HEK293 (cell line): ENCODE measurements at regions not wholly inside any gene's neighbourhood (a gene's known extent, or its start where the extent isn't known, plus 50 kb on each side); places are given as distances from the start of the nearest gene placed in this dataset.

Source experiments
- CTCF ChIA-PET: fragments of 350-600 bp; formaldehyde crosslinking; extraction: SDS; loops from one replicate; lab custom pipeline; 2021; ENCODE audit warnings: antibody characterized with exemption; lab: Yijun Ruan, JAX
- POLR2A ChIA-PET: fragments of 300-600 bp; formaldehyde crosslinking; extraction: SDS; loops from one replicate; lab custom pipeline; 2020; ENCODE audit warnings: antibody characterized with exemption, inconsistent platforms; lab: Yijun Ruan, JAX
- H3K27ac ChIP-seq: fragments of 200-500 bp; sonication (Bioruptor generic); 2 replicates; pipeline ENCODE4 v1.5.1; 2014; ENCODE audit warnings: low read depth, low read length, control low read depth, inconsistent platforms; ENCODE audit errors: extremely low read depth
- H3K36me3 ChIP-seq, 2 experiments: fragments of 200-500 bp in 1 of 2; sonication (Bioruptor generic) in 1 of 2; 1 replicate in 1 of 2; 2 replicates in 1 of 2; pipeline ENCODE4 v1.5.1; 2014 to 2017; ENCODE audit warnings: inconsistent platforms in 2 of 2, low read length in 2 of 2; ENCODE audit not compliant: control insufficient read depth in 2 of 2, insufficient read depth in 1 of 2
- H3K4me1 ChIP-seq: fragments of 200-500 bp; sonication (Bioruptor generic); 2 replicates; pipeline ENCODE4 v1.5.1; 2014; ENCODE audit warnings: mild to moderate bottlenecking, low read length, inconsistent platforms; ENCODE audit not compliant: control insufficient read depth, insufficient read depth
- H3K4me3 ChIP-seq: 2 replicates; pipeline ENCODE4 v1.5.1; 2011; ENCODE audit warnings: low read depth, mild to moderate bottlenecking, control low read depth, low read length, moderate library complexity
- H3K9me3 ChIP-seq: fragments of 200-500 bp; sonication (Bioruptor generic); 2 replicates; pipeline ENCODE4 v1.5.1; 2014; ENCODE audit warnings: low read depth, low read length, inconsistent platforms; ENCODE audit not compliant: control insufficient read depth, insufficient read depth
- MZF1 ChIP-seq: fragments of 450-650 bp; formaldehyde crosslinking; IDR thresholded peaks from 2 replicates; pipeline ENCODE4 v1.5.1; 2017; ENCODE audit warnings: missing biosample characterization, missing genetic modification characterization, borderline replicate concordance
- PATZ1 ChIP-seq: fragments of 450-650 bp; formaldehyde crosslinking; IDR thresholded peaks from 2 replicates; pipeline ENCODE4 v1.5.1; 2016; ENCODE audit warnings: missing biosample characterization, missing genetic modification characterization
- PRDM1 ChIP-seq: fragments of 450-650 bp; formaldehyde crosslinking; IDR thresholded peaks from 2 replicates; pipeline ENCODE4; 2016; ENCODE audit warnings: missing biosample characterization, missing genetic modification characterization
- PRDM4 ChIP-seq: fragments of 450-650 bp; formaldehyde crosslinking; IDR thresholded peaks from 2 replicates; pipeline ENCODE4 v1.5.1; 2017; ENCODE audit warnings: missing biosample characterization, missing genetic modification characterization
- SP3 ChIP-seq: fragments of 450-650 bp; formaldehyde crosslinking; IDR thresholded peaks from 2 replicates; pipeline ENCODE4 v1.5.1; 2016; ENCODE audit warnings: missing biosample characterization, missing genetic modification characterization
- ZBTB1 ChIP-seq: fragments of 450-650 bp; formaldehyde crosslinking; IDR thresholded peaks from 2 replicates; pipeline ENCODE4 v1.5.1; 2016; ENCODE audit warnings: missing biosample characterization, missing genetic modification characterization
- ZFP69B ChIP-seq: fragments of 450-650 bp; formaldehyde crosslinking; IDR thresholded peaks from 2 replicates; pipeline ENCODE4 v1.5.1; 2016; ENCODE audit warnings: missing biosample characterization, missing genetic modification characterization
- ZNF112 ChIP-seq: fragments of 450-650 bp; formaldehyde crosslinking; IDR thresholded peaks from 2 replicates; pipeline ENCODE4 v1.5.0; 2017; ENCODE audit warnings: missing biosample characterization, missing genetic modification characterization
- ZNF146 ChIP-seq: fragments of 450-650 bp; formaldehyde crosslinking; IDR thresholded peaks from 2 replicates; pipeline ENCODE4 v1.5.1; 2016; ENCODE audit warnings: missing biosample characterization, missing genetic modification characterization
- ZNF16 ChIP-seq: fragments of 450-650 bp; formaldehyde crosslinking; IDR thresholded peaks from 2 replicates; pipeline ENCODE4 v1.5.1; 2016; ENCODE audit warnings: low read depth, missing biosample characterization, missing genetic modification characterization
- ZNF169 ChIP-seq: fragments of 450-650 bp; formaldehyde crosslinking; IDR thresholded peaks from 2 replicates; pipeline ENCODE4 v1.5.1; 2016; ENCODE audit warnings: missing biosample characterization, missing genetic modification characterization
- ZNF23 ChIP-seq: fragments of 450-650 bp; formaldehyde crosslinking; IDR thresholded peaks from 2 replicates; pipeline ENCODE4 v1.5.1; 2016; ENCODE audit warnings: missing biosample characterization, missing genetic modification characterization, borderline replicate concordance
- ZNF280C ChIP-seq: fragments of 450-650 bp; formaldehyde crosslinking; IDR thresholded peaks from 2 replicates; pipeline ENCODE4 v1.5.1; 2016; ENCODE audit warnings: missing biosample characterization, missing genetic modification characterization
- ZNF366 ChIP-seq: fragments of 450-650 bp; formaldehyde crosslinking; conservative IDR thresholded peaks from 2 replicates; pipeline ENCODE4 v1.5.1; 2016; ENCODE audit warnings: missing biosample characterization, missing genetic modification characterization
- ZNF423 ChIP-seq: fragments of 450-650 bp; formaldehyde crosslinking; IDR thresholded peaks from 2 replicates; pipeline ENCODE4 v1.5.1; 2016; ENCODE audit warnings: missing biosample characterization, missing genetic modification characterization
- ZNF426 ChIP-seq: fragments of 450-650 bp; formaldehyde crosslinking; IDR thresholded peaks from 2 replicates; pipeline ENCODE4 v1.5.1; 2017; ENCODE audit warnings: missing biosample characterization, missing genetic modification characterization, mild to moderate bottlenecking, inconsistent platforms, moderate library complexity
- ZNF544 ChIP-seq: fragments of 450-650 bp; formaldehyde crosslinking; IDR thresholded peaks from 2 replicates; pipeline ENCODE4 v1.5.0; 2017; ENCODE audit warnings: missing biosample characterization, missing genetic modification characterization
- ZNF585B ChIP-seq: fragments of 450-650 bp; formaldehyde crosslinking; IDR thresholded peaks from 2 replicates; pipeline ENCODE4 v1.5.1; 2016; ENCODE audit warnings: missing biosample characterization, missing genetic modification characterization
- ZNF701 ChIP-seq: fragments of 450-650 bp; formaldehyde crosslinking; IDR thresholded peaks from 2 replicates; pipeline ENCODE4 v1.5.1; 2016; ENCODE audit warnings: missing biosample characterization, missing genetic modification characterization
- ZNF777 ChIP-seq: fragments of 450-650 bp; formaldehyde crosslinking; IDR thresholded peaks from 2 replicates; pipeline ENCODE4 v1.5.1; 2017; ENCODE audit warnings: missing biosample characterization, missing genetic modification characterization, borderline replicate concordance

GRCh38 chr6:22380236-22380635, 83.4 kb upstream of the PRL start:
- no peak overlapping the region for H3K27ac ChIP-seq
- H3K4me3 ChIP-seq = no peak overlapping the region
- H3K4me1 ChIP-seq = no peaks in the 10 kb centered on the region
- POLR2A ChIA-PET = no interaction called here
- CTCF ChIA-PET = no interaction called here
- no peak for TF ChIP-seq PATZ1 (tag by site-specific recombination)
- TF ChIP-seq ZNF16 (tag by site-specific recombination) = no peak
- no peak for TF ChIP-seq ZNF423
- TF ChIP-seq ZNF366 = no peak
- no peak for TF ChIP-seq MZF1 (tag by site-specific recombination)
- no peak for TF ChIP-seq ZBTB1 (tag by site-specific recombination)
- TF ChIP-seq ZNF280C (tag by site-specific recombination) = no peak
- TF ChIP-seq ZNF169 (tag by site-specific recombination) = no peak
- TF ChIP-seq ZNF544 (tag by site-specific recombination) = no peak
- no peak for TF ChIP-seq PRDM1 (tag by site-specific recombination)
- TF ChIP-seq ZNF585B (tag by site-specific recombination) = no peak
- TF ChIP-seq ZNF777 (tag by site-specific recombination) = no peak
- TF ChIP-seq ZNF426 (tag by site-specific recombination) = no peak
- no peak for TF ChIP-seq ZNF23 (tag by site-specific recombination)
- TF ChIP-seq ZFP69B (tag by site-specific recombination) = no peak
- no peaks in the 10 kb centered on the region for H3K36me3 ChIP-seq
- H3K9me3 ChIP-seq = no peaks in the 10 kb centered on the region

GRCh38 chr6:22381845-22382544, 85.2 kb upstream of the PRL start:
- POLR2A ChIA-PET = no interaction called here
- Histone ChIP-seq H3K9me3 (no peaks in the 10 kb centered on the region), H3K4me3 (no peak overlapping the region), H3K27ac (no peak overlapping the region), H3K4me1 (no peaks in the 10 kb centered on the region), H3K36me3 (no peaks in the 10 kb centered on the region)
- TF ChIP-seq ZBTB1 (tag by site-specific recombination) = no peak
- no peak for TF ChIP-seq ZNF112 (tag by site-specific recombination)
- TF ChIP-seq ZNF701 = no peak
- no peak for TF ChIP-seq SP3
- TF ChIP-seq PRDM4 = no peak
- TF ChIP-seq ZNF146 = no peak
- TF ChIP-seq, all 188 proteins: peak for 0
- CTCF ChIA-PET = no interaction called here
